H1 (cell line): ENCODE measurements at regions not wholly inside any gene's neighbourhood (a gene's known extent, or its start where the extent isn't known, plus 50 kb on each side); places are given as distances from the start of the nearest gene placed in this dataset.

Source experiments
- CTCF ChIA-PET: fragments of 300-600 bp; sonication (Branson Sonifier 250); formaldehyde crosslinking; loops from one replicate; lab custom pipeline; 2021; ENCODE audit not compliant: partially characterized antibody; lab: Charles Lee
- POLR2A ChIA-PET: fragments of 300-600 bp; sonication (Branson Sonifier 250); formaldehyde crosslinking; loops from one replicate; lab custom pipeline; 2021; ENCODE audit warnings: inconsistent platforms; ENCODE audit not compliant: partially characterized antibody; lab: Charles Lee
- DNase-seq, 2 experiments: peaks; one replicate each; pipeline versions ENCODE4 v3.0.0 to v3.0.0-alpha.2; 2010 to 2022; ENCODE audit warnings: low spot score in 2 of 2, low read depth in 1 of 2, mixed read lengths in 1 of 2
- FAIRE-seq: peaks from 2 replicates; lab custom pipeline; 2011; peaks lifted over from hg19 to GRCh38; lab: Jason Lieb, UNC
- H2AFZ ChIP-seq: 2 replicates; pipeline ENCODE4 v1.8.1; 2012; ENCODE audit warnings: low read length, inconsistent platforms
- H2AK5ac ChIP-seq: 2 replicates; pipeline ENCODE4 v1.6.1; 2013; ENCODE audit warnings: low read depth, low read length
- H2BK120ac ChIP-seq: replicated peaks from 2 replicates; pipeline ENCODE3; 2013; ENCODE audit warnings: low read depth, low read length, inconsistent platforms
- H2BK12ac ChIP-seq: 2 replicates; pipeline ENCODE4 v1.6.1; 2013; ENCODE audit warnings: low read depth, low read length
- H2BK15ac ChIP-seq: 2 replicates; pipeline ENCODE4 v1.6.1; 2013; ENCODE audit warnings: low read length
- H2BK20ac ChIP-seq: 2 replicates; pipeline ENCODE4 v1.6.1; 2013; ENCODE audit warnings: low read length
- H2BK5ac ChIP-seq: 2 replicates; pipeline ENCODE4 v1.6.1; 2013; ENCODE audit warnings: low read depth, low read length
- H3K14ac ChIP-seq: 2 replicates; pipeline ENCODE4 v1.6.1; 2013; ENCODE audit warnings: inconsistent platforms; ENCODE audit not compliant: insufficient read length
- H3K18ac ChIP-seq: 2 replicates; pipeline ENCODE4 v1.6.1; 2013; ENCODE audit warnings: low read length; ENCODE audit errors: extremely low read depth
- H3K23ac ChIP-seq: 2 replicates; pipeline ENCODE4 v1.6.1; 2013; ENCODE audit warnings: inconsistent platforms; ENCODE audit not compliant: insufficient read length
- H3K23me2 ChIP-seq: 2 replicates; pipeline ENCODE4 v1.6.1; 2013; ENCODE audit warnings: low read depth, low read length
- H3K27ac ChIP-seq: 2 replicates; pipeline ENCODE4 v1.6.1; 2011; ENCODE audit warnings: low read depth, low read length, inconsistent platforms
- H3K27me3 ChIP-seq, 4 experiments: replicated peaks in 1 of 4; 1 replicate in 1 of 4; 2 replicates in 3 of 4; pipeline versions ENCODE4 v1.6.1 to v1.8.1; 2011 to 2013; ENCODE audit warnings: low read length in 3 of 4, mild to moderate bottlenecking in 3 of 4, inconsistent platforms in 2 of 4, mixed read lengths in 2 of 4, moderate library complexity in 1 of 4; ENCODE audit not compliant: control insufficient read depth in 3 of 4, insufficient read depth in 3 of 4; ENCODE audit errors: extremely low read depth in 1 of 4
- H3K36me3 ChIP-seq, 4 experiments: 2 replicates each; pipeline versions ENCODE4 v1.6.1 to v1.8.1; 2011 to 2013; ENCODE audit warnings: mild to moderate bottlenecking in 4 of 4, low read length in 3 of 4, moderate library complexity in 2 of 4, control low read depth in 1 of 4, inconsistent platforms in 1 of 4; ENCODE audit not compliant: insufficient read depth in 4 of 4, control insufficient read depth in 2 of 4
- H3K4ac ChIP-seq: replicated peaks from 2 replicates; pipeline ENCODE3; 2013; ENCODE audit warnings: low read length, low read depth, mixed read lengths, inconsistent platforms; ENCODE audit not compliant: insufficient read length
- H3K4me1 ChIP-seq, 4 experiments: replicated peaks in 1 of 4; 1 replicate in 1 of 4; 2 replicates in 3 of 4; pipeline versions ENCODE4 v1.6.1 to v1.8.1; 2011 to 2013; ENCODE audit warnings: low read length in 3 of 4, inconsistent platforms in 2 of 4, mixed read lengths in 1 of 4; ENCODE audit not compliant: insufficient read depth in 4 of 4, control insufficient read depth in 3 of 4
- H3K4me2 ChIP-seq, 2 experiments: 2 replicates each; pipeline versions ENCODE4 v1.6.1 to v1.8.1; 2011 to 2013; ENCODE audit warnings: low read depth in 2 of 2, low read length in 2 of 2, control low read depth in 1 of 2, inconsistent platforms in 1 of 2, mild to moderate bottlenecking in 1 of 2; ENCODE audit not compliant: insufficient read depth in 1 of 2
- H3K4me3 ChIP-seq, 4 experiments: fragments of 200-600, 300-600 bp in 1 of 4; sonication (generic), shearing (Covaris generic), sonication (Bioruptor Twin) in 1 of 4; 2 replicates each; pipeline versions ENCODE4 v1.5.1 to v1.8.1; 2011 to 2016; ENCODE audit warnings: low read length in 4 of 4, low read depth in 3 of 4, control low read depth in 2 of 4, inconsistent platforms in 2 of 4, mild to moderate bottlenecking in 2 of 4, mixed read lengths in 1 of 4, moderate library complexity in 1 of 4; ENCODE audit not compliant: insufficient read depth in 2 of 4; ENCODE audit errors: extremely low read depth in 1 of 4
- H3K56ac ChIP-seq: replicated peaks from 2 replicates; pipeline ENCODE3; 2013; ENCODE audit warnings: low read depth, mild to moderate bottlenecking, mixed read lengths, low read length, inconsistent platforms; ENCODE audit not compliant: insufficient read length
- H3K79me1 ChIP-seq: 2 replicates; pipeline ENCODE4 v1.6.1; 2013; ENCODE audit warnings: low read depth, low read length, control low read depth
- H3K79me2 ChIP-seq, 2 experiments: 2 replicates each; pipeline versions ENCODE4 v1.6.1 to v1.8.1; 2012 to 2013; ENCODE audit warnings: low read length in 2 of 2, mild to moderate bottlenecking in 2 of 2, inconsistent platforms in 1 of 2; ENCODE audit not compliant: insufficient read depth in 2 of 2, control insufficient read depth in 1 of 2
- H3K9ac ChIP-seq, 4 experiments: replicated peaks in 1 of 4; 1 replicate in 1 of 4; 2 replicates in 3 of 4; pipeline versions ENCODE4 v1.6.1 to v1.8.1; 2011 to 2013; ENCODE audit warnings: low read depth in 3 of 4, low read length in 3 of 4, control low read depth in 2 of 4, mild to moderate bottlenecking in 2 of 4, moderate library complexity in 2 of 4, inconsistent platforms in 1 of 4; ENCODE audit errors: extremely low read depth in 1 of 4
- H3K9me3 ChIP-seq, 2 experiments: 2 replicates each; pipeline versions ENCODE4 v1.6.1 to v1.8.1; 2012 to 2013; ENCODE audit warnings: mild to moderate bottlenecking in 2 of 2, moderate library complexity in 2 of 2, control low read depth in 1 of 2, inconsistent platforms in 1 of 2, low read depth in 1 of 2, low read length in 1 of 2, mixed read lengths in 1 of 2; ENCODE audit not compliant: insufficient read depth in 2 of 2
- H4K20me1 ChIP-seq, 2 experiments: replicated peaks in 1 of 2; 2 replicates each; pipeline versions ENCODE3 to v1.8.1; 2011 to 2013; ENCODE audit warnings: inconsistent platforms in 2 of 2, low read length in 2 of 2, mild to moderate bottlenecking in 1 of 2; ENCODE audit not compliant: insufficient read depth in 2 of 2, control insufficient read depth in 1 of 2
- H4K5ac ChIP-seq: 2 replicates; pipeline ENCODE4 v1.6.1; 2013; ENCODE audit warnings: low read length, low read depth, mixed read lengths, inconsistent platforms; ENCODE audit not compliant: insufficient read length
- H4K8ac ChIP-seq: 2 replicates; pipeline ENCODE4 v1.8.0; 2013; ENCODE audit warnings: mild to moderate bottlenecking, moderate library complexity, low read length, inconsistent platforms; ENCODE audit not compliant: insufficient read depth; ENCODE audit errors: extremely low read depth
- H4K91ac ChIP-seq: replicated peaks from 2 replicates; pipeline ENCODE3; 2013; ENCODE audit warnings: low read length, mixed read lengths, inconsistent platforms; ENCODE audit not compliant: insufficient read length
- CBX8 ChIP-seq: fragments of 300-800, 300-1000 bp; sonication (generic); IDR thresholded peaks from 2 replicates; pipeline ENCODE4 v1.7.1; 2016; ENCODE audit warnings: low read depth, low read length, borderline replicate concordance
- POLR2AphosphoS5 ChIP-seq: IDR thresholded peaks from 2 replicates; pipeline ENCODE4 v1.6.1; 2011; ENCODE audit warnings: low read depth, low read length
- TAF1 ChIP-seq: IDR thresholded peaks from 2 replicates; pipeline ENCODE4 v1.6.1; 2011; ENCODE audit warnings: mild to moderate bottlenecking, low read depth, low read length
- WGBS, 2 experiments: shearing (Covaris generic) in 1 of 2; methylation state at CpG; one replicate each; pipeline versions ENCODE4 v1.1.6 to v1.1.7; 2013 to 2015; ENCODE audit warnings: low lambda C conversion rate in 2 of 2, mixed read lengths in 2 of 2, inconsistent platforms in 1 of 2, low coverage in 1 of 2, missing lambda C conversion rate in 1 of 2; ENCODE audit not compliant: insufficient replicate concordance in 2 of 2, insufficient coverage in 1 of 2, insufficient read length in 1 of 2; ENCODE audit errors: extremely low coverage in 1 of 2, missing lambda C conversion rate in 1 of 2; 5-methylcytosine and 5-hydroxymethylcytosine counted together

DNA sequence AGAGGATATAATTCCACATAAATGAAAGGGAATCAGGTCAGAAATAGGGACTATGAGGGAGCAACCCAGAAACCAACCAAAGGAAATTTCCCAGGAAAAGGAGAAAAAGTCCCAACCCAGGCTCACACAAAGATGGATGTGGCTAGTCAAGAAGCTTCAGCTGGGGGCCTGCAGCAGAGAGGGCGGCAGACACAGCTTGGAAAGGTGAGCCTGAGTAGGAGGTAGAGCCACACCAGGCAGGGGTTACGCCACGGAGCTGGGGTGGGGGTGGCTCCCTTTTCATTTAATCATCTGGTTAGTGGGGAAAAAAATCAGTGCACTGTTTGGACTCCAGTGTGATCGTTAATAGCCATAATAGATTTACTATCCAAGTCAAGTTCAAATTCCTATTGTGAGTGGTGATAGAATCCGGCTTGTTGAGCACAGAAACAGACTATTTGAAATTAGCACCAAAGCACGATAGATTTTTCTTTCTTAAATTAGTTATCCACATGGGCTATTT, 220.6 kb downstream of the TPBG start:
- 73% methylated on average over 6 of the region's 6 CpGs; no CpG with 5 or more reads in 1 of the 2 experiments for WGBS, 2 experiments
- Histone ChIP-seq H3K23me2 (no peaks in the 10 kb centered on the region), H3K23ac (no peak overlapping the region), H2BK20ac (no peak overlapping the region), H3K79me1 (no peaks in the 10 kb centered on the region), H2BK15ac (no peak overlapping the region), H3K27me3 (no peaks in the 10 kb centered on the region), H3K4me1 (peaks cover 0 to 7% (median 0%) of the 10 kb centered on the region in 4 experiments; a peak in 1 of 7 replicates), H3K9me3 (no peaks in the 10 kb centered on the region), H3K36me3 (no peaks in the 10 kb centered on the region), H2BK12ac (no peak overlapping the region), H4K20me1 (no peaks in the 10 kb centered on the region), H2BK5ac (no peak overlapping the region), H3K4me2 (no peak overlapping the region), H4K8ac (no peak overlapping the region), H2AFZ (no peak overlapping the region), H3K79me2 (no peaks in the 10 kb centered on the region), H3K27ac (no peak overlapping the region), H3K9ac (no peak overlapping the region), H3K4me3 (no peak overlapping the region), H4K5ac (no peak overlapping the region), H4K91ac (no peak overlapping the region), H2AK5ac (no peak overlapping the region), H3K14ac (no peak overlapping the region), H3K18ac (no peak overlapping the region), H3K4ac (no peak overlapping the region), H2BK120ac (no peak overlapping the region), H3K56ac (no peak overlapping the region)
- FAIRE-seq: no peak
- TF ChIP-seq POLR2AphosphoS5 (no peak), TAF1 (no peak), CBX8 (no peak)
- CTCF ChIA-PET: interaction anchor here (0.6 kb wide), 1 partner anchor 965 kb away, joined by 3 read pairs; no protein-coding TSS in a partner anchor
- DNase-seq: no peak
- POLR2A ChIA-PET: no interaction called here
